ENCODE measurements at regions not wholly inside any gene's neighbourhood (a gene's known extent, or its start where the extent isn't known, plus 50 kb on each side); places are given as distances from the start of the nearest gene placed in this dataset.

GRCh38 chr7:67604461-67605386 lies 608.1 kb downstream of the TYW1 start:
- Mint-ChIP-seq H3K27me3 (ENCODE audit: insufficient read depth) (no peaks in the 10 kb centered on the region), H3K4me3 (no peak overlapping the region), H3K27ac (no peak overlapping the region), H3K36me3 (ENCODE audit: low read depth) (no peaks in the 10 kb centered on the region), H3K4me1 (ENCODE audit: low read depth) (no peaks in the 10 kb centered on the region), H3K9me3 (peaks cover 42% of the 10 kb centered on the region)
- intact Hi-C loops (cut with micrococcal nuclease), result no loop called here
- no peak for DNase-seq (ENCODE audit: low spot score)

GRCh38 chr7:67608806-67609205 lies 612.2 kb downstream of the TYW1 start:
- H3K9me3 Mint-ChIP-seq, result peaks cover 32% of the 10 kb centered on the region
- H3K27me3 Mint-ChIP-seq (ENCODE audit: insufficient read depth), result no peaks in the 10 kb centered on the region
- H3K27ac Mint-ChIP-seq, result no peak overlapping the region
- no peaks in the 10 kb centered on the region for H3K4me1 Mint-ChIP-seq (ENCODE audit: low read depth)
- H3K4me3 Mint-ChIP-seq, result no peak overlapping the region
- intact Hi-C loops (cut with micrococcal nuclease), result no loop called here
- H3K36me3 Mint-ChIP-seq (ENCODE audit: low read depth), result no peaks in the 10 kb centered on the region
- DNase-seq (ENCODE audit: low spot score), result no peak

- DNase-seq (ENCODE audit: low spot score), result no peak
- Mint-ChIP-seq H3K27ac (no peak overlapping the region), H3K4me1 (ENCODE audit: low read depth) (no peaks in the 10 kb centered on the region), H3K36me3 (ENCODE audit: low read depth) (no peaks in the 10 kb centered on the region), H3K27me3 (ENCODE audit: insufficient read depth) (no peaks in the 10 kb centered on the region), H3K9me3 (peaks cover 27% of the 10 kb centered on the region), H3K4me3 (no peak overlapping the region)
- intact Hi-C loops (cut with micrococcal nuclease), result no loop called here
Measured at GRCh38 chr7:67610897-67611296, 614.3 kb downstream of the TYW1 start.

GRCh38 chr7:67614843-67615242 lies 618.2 kb downstream of the TYW1 start:
- intact Hi-C loops (cut with micrococcal nuclease), result no loop called here
- H3K9me3 Mint-ChIP-seq, result peaks cover 17% of the 10 kb centered on the region

GRCh38 chr7:67616517-67616916 lies 619.9 kb downstream of the TYW1 start:
- H3K36me3 Mint-ChIP-seq (ENCODE audit: low read depth), result no peaks in the 10 kb centered on the region
- no peaks in the 10 kb centered on the region for H3K4me1 Mint-ChIP-seq (ENCODE audit: low read depth)
- no peaks in the 10 kb centered on the region for H3K27me3 Mint-ChIP-seq (ENCODE audit: insufficient read depth)
- no peak overlapping the region for H3K27ac Mint-ChIP-seq
- DNase-seq (ENCODE audit: low spot score), result no peak
- intact Hi-C loops (cut with micrococcal nuclease), result no loop called here
- no peak overlapping the region for H3K4me3 Mint-ChIP-seq
- peaks cover 13% of the 10 kb centered on the region for H3K9me3 Mint-ChIP-seq

More at GRCh38 chr7:67614843-67615242, 618.2 kb downstream of the TYW1 start:
- Mint-ChIP-seq H3K4me1 (ENCODE audit: low read depth) (no peaks in the 10 kb centered on the region), H3K27ac (no peak overlapping the region), H3K36me3 (ENCODE audit: low read depth) (no peaks in the 10 kb centered on the region), H3K4me3 (no peak overlapping the region), H3K27me3 (ENCODE audit: insufficient read depth) (no peaks in the 10 kb centered on the region)
- DNase-seq (ENCODE audit: low spot score), result no peak

- no peak for DNase-seq (ENCODE audit: low spot score)
- H3K27ac Mint-ChIP-seq, result no peak overlapping the region
- no peaks in the 10 kb centered on the region for H3K36me3 Mint-ChIP-seq (ENCODE audit: low read depth)
- H3K9me3 Mint-ChIP-seq, result peaks cover 7% of the 10 kb centered on the region
- intact Hi-C loops (cut with micrococcal nuclease), result no loop called here
- H3K4me3 Mint-ChIP-seq, result no peak overlapping the region
- H3K27me3 Mint-ChIP-seq (ENCODE audit: insufficient read depth), result no peaks in the 10 kb centered on the region
- H3K4me1 Mint-ChIP-seq (ENCODE audit: low read depth), result no peaks in the 10 kb centered on the region
Measured at GRCh38 chr7:67618556-67619162, 622.0 kb downstream of the TYW1 start.

GRCh38 chr7:67619175-67619574 lies 622.5 kb downstream of the TYW1 start:
- Mint-ChIP-seq H3K4me3 (no peak overlapping the region), H3K27ac (no peak overlapping the region), H3K27me3 (ENCODE audit: insufficient read depth) (no peaks in the 10 kb centered on the region), H3K4me1 (ENCODE audit: low read depth) (no peaks in the 10 kb centered on the region), H3K36me3 (ENCODE audit: low read depth) (no peaks in the 10 kb centered on the region), H3K9me3 (peaks cover 7% of the 10 kb centered on the region)
- DNase-seq (ENCODE audit: low spot score), result no peak
- intact Hi-C loops (cut with micrococcal nuclease), result no loop called here

- Mint-ChIP-seq H3K9me3 (no peaks in the 10 kb centered on the region), H3K36me3 (ENCODE audit: low read depth) (no peaks in the 10 kb centered on the region), H3K27me3 (ENCODE audit: insufficient read depth) (no peaks in the 10 kb centered on the region), H3K4me3 (no peak overlapping the region), H3K27ac (no peak overlapping the region), H3K4me1 (ENCODE audit: low read depth) (no peaks in the 10 kb centered on the region)
- no peak for DNase-seq (ENCODE audit: low spot score)
- intact Hi-C loops (cut with micrococcal nuclease), result no loop called here
Measured at GRCh38 chr7:67620216-67620933, 623.7 kb downstream of the TYW1 start.

GRCh38 chr7:67621704-67622103 lies 625.1 kb downstream of the TYW1 start:
- Mint-ChIP-seq H3K4me3 (no peak overlapping the region), H3K9me3 (no peaks in the 10 kb centered on the region), H3K4me1 (ENCODE audit: low read depth) (no peaks in the 10 kb centered on the region), H3K27me3 (ENCODE audit: insufficient read depth) (no peaks in the 10 kb centered on the region), H3K36me3 (ENCODE audit: low read depth) (no peaks in the 10 kb centered on the region), H3K27ac (no peak overlapping the region)
- DNase-seq (ENCODE audit: low spot score), result no peak
- intact Hi-C loops (cut with micrococcal nuclease), result no loop called here

- Mint-ChIP-seq H3K36me3 (ENCODE audit: low read depth) (no peaks in the 10 kb centered on the region), H3K9me3 (peaks cover 4% of the 10 kb centered on the region), H3K27me3 (ENCODE audit: insufficient read depth) (no peaks in the 10 kb centered on the region), H3K27ac (no peak overlapping the region), H3K4me1 (ENCODE audit: low read depth) (no peaks in the 10 kb centered on the region), H3K4me3 (no peak overlapping the region)
- intact Hi-C loops (cut with micrococcal nuclease), result no loop called here
- DNase-seq (ENCODE audit: low spot score), result peak; percentile 4
Measured at GRCh38 chr7:67625257-67625737, 628.7 kb downstream of the TYW1 start.

- intact Hi-C loops (cut with micrococcal nuclease), result no loop called here
Measured at GRCh38 chr7:67631476-67631875, 634.8 kb downstream of the TYW1 start.

GRCh38 chr7:67635271-67635670 lies 638.6 kb downstream of the TYW1 start:
- no peaks in the 10 kb centered on the region for H3K36me3 Mint-ChIP-seq (ENCODE audit: low read depth)
- H3K27me3 Mint-ChIP-seq (ENCODE audit: insufficient read depth), result no peaks in the 10 kb centered on the region
- H3K4me1 Mint-ChIP-seq (ENCODE audit: low read depth), result no peaks in the 10 kb centered on the region
- no peak overlapping the region for H3K27ac Mint-ChIP-seq
- H3K9me3 Mint-ChIP-seq, result peaks cover 26% of the 10 kb centered on the region
- intact Hi-C loops (cut with micrococcal nuclease), result no loop called here
- H3K4me3 Mint-ChIP-seq, result no peak overlapping the region
- DNase-seq (ENCODE audit: low spot score), result no peak

More at GRCh38 chr7:67631476-67631875, 634.8 kb downstream of the TYW1 start:
- Mint-ChIP-seq H3K36me3 (ENCODE audit: low read depth) (no peaks in the 10 kb centered on the region), H3K27me3 (ENCODE audit: insufficient read depth) (no peaks in the 10 kb centered on the region), H3K27ac (no peak overlapping the region), H3K9me3 (peaks cover 19% of the 10 kb centered on the region), H3K4me1 (ENCODE audit: low read depth) (no peaks in the 10 kb centered on the region), H3K4me3 (no peak overlapping the region)
- DNase-seq (ENCODE audit: low spot score), result no peak

Data from activated T-helper 1 cell treated with anti-CD3 and anti-CD28 coated beads, Interleukin-12 subunit alpha, Interleukin-12 subunit beta, Interleukin-2, Interleukin-4 antibody, amounts not matched to agents 30 ng/mL and 10 ng/mL and 1 ng/mL, durations not matched to agents 14 hours and 24 hours and 36 hours (primary cell).